H9 (cell line): ENCODE measurements at regions not wholly inside any gene's neighbourhood (a gene's known extent, or its start where the extent isn't known, plus 50 kb on each side); places are given as distances from the start of the nearest gene placed in this dataset.

Source experiments
- DNase-seq: peaks from one replicate; pipeline ENCODE4 v3.0.0-alpha.2; 2017
- H2AFZ ChIP-seq: one replicate; pipeline ENCODE4 v1.6.1; 2013; ENCODE audit warnings: mild to moderate bottlenecking, low read length, control low read depth, moderate library complexity
- H2AK5ac ChIP-seq: 2 replicates; pipeline ENCODE4 v1.6.1; 2013; ENCODE audit warnings: low read length, control low read depth, mixed read lengths; ENCODE audit not compliant: insufficient read length
- H2BK120ac ChIP-seq: one replicate; pipeline ENCODE4 v1.6.1; 2013; ENCODE audit warnings: low read depth, mild to moderate bottlenecking, low read length, control low read depth, inconsistent platforms; ENCODE audit not compliant: poor library complexity, severe bottlenecking
- H2BK12ac ChIP-seq: 2 replicates; pipeline ENCODE4 v1.6.1; 2013; ENCODE audit warnings: low read length, control low read depth, mixed read lengths, low read depth; ENCODE audit not compliant: insufficient read length
- H2BK15ac ChIP-seq: 2 replicates; pipeline ENCODE4 v1.6.1; 2013; ENCODE audit warnings: low read depth, low read length, control low read depth
- H2BK20ac ChIP-seq: one replicate; pipeline ENCODE4 v1.6.1; 2013; ENCODE audit warnings: low read depth, mild to moderate bottlenecking, low read length, control low read depth, inconsistent platforms; ENCODE audit not compliant: poor library complexity, severe bottlenecking
- H2BK5ac ChIP-seq: 2 replicates; pipeline ENCODE4 v1.6.1; 2013; ENCODE audit warnings: low read length, control low read depth, mixed read lengths; ENCODE audit not compliant: insufficient read length
- H3K14ac ChIP-seq: 2 replicates; pipeline ENCODE4 v1.6.1; 2013; ENCODE audit warnings: low read length, control low read depth; ENCODE audit not compliant: insufficient read depth
- H3K18ac ChIP-seq: 2 replicates; pipeline ENCODE4 v1.6.1; 2013; ENCODE audit warnings: low read depth, mild to moderate bottlenecking, mixed read lengths, low read length, control low read depth; ENCODE audit not compliant: insufficient read length
- H3K23ac ChIP-seq: 2 replicates; pipeline ENCODE4 v1.6.1; 2013; ENCODE audit warnings: low read length, control low read depth, mixed read lengths, low read depth; ENCODE audit not compliant: insufficient read length
- H3K23me2 ChIP-seq: 2 replicates; pipeline ENCODE4 v1.6.1; 2013; ENCODE audit warnings: low read depth, mild to moderate bottlenecking, mixed read lengths, low read length, control low read depth; ENCODE audit not compliant: insufficient read length, poor library complexity, severe bottlenecking
- H3K27ac ChIP-seq: 2 replicates; pipeline ENCODE4 v1.5.1; 2013; ENCODE audit warnings: low read length, control low read depth, mixed read lengths, low read depth; ENCODE audit not compliant: insufficient read length
- H3K27me3 ChIP-seq: 2 replicates; pipeline ENCODE4 v1.6.1; 2013; ENCODE audit warnings: low read length, control low read depth, inconsistent platforms; ENCODE audit not compliant: insufficient read depth
- H3K4ac ChIP-seq: 2 replicates; pipeline ENCODE4 v1.6.1; 2013; ENCODE audit warnings: low read depth, mild to moderate bottlenecking, control low read depth, inconsistent platforms, low read length, moderate library complexity
- H3K4me1 ChIP-seq: 2 replicates; pipeline ENCODE4 v1.6.1; 2013; ENCODE audit warnings: low read length, control low read depth, inconsistent platforms; ENCODE audit not compliant: insufficient read depth
- H3K4me2 ChIP-seq: 2 replicates; pipeline ENCODE4 v1.6.1; 2013; ENCODE audit warnings: low read length, control low read depth, mixed read lengths; ENCODE audit not compliant: insufficient read length, insufficient read depth
- H3K56ac ChIP-seq: 2 replicates; pipeline ENCODE4 v1.6.1; 2013; ENCODE audit warnings: low read depth, mild to moderate bottlenecking, mixed read lengths, low read length, control low read depth; ENCODE audit not compliant: insufficient read length
- H3K79me1 ChIP-seq: 2 replicates; pipeline ENCODE4 v1.6.1; 2013; ENCODE audit warnings: low read depth, mild to moderate bottlenecking, moderate library complexity, low read length, control low read depth, inconsistent platforms; ENCODE audit not compliant: insufficient read depth, poor library complexity, severe bottlenecking
- H3K79me2 ChIP-seq: 2 replicates; pipeline ENCODE4 v1.6.1; 2013; ENCODE audit warnings: low read length, control low read depth, inconsistent platforms; ENCODE audit not compliant: insufficient read depth
- H3K9ac ChIP-seq: 2 replicates; pipeline ENCODE4 v1.6.1; 2013; ENCODE audit warnings: low read length, control low read depth, mixed read lengths; ENCODE audit not compliant: insufficient read length; ENCODE audit errors: extremely low read depth
- H3K9me3 ChIP-seq: one replicate; pipeline ENCODE4 v1.6.1; 2013; ENCODE audit warnings: low read depth, low read length, inconsistent platforms; ENCODE audit not compliant: control insufficient read depth
- H3T11ph ChIP-seq: one replicate; pipeline ENCODE4 v1.6.1; 2013; ENCODE audit warnings: mild to moderate bottlenecking, low read length, control low read depth, inconsistent platforms
- H4K20me1 ChIP-seq: one replicate; pipeline ENCODE4 v1.6.1; 2013; ENCODE audit not compliant: control insufficient read depth, insufficient read length, insufficient read depth
- H4K5ac ChIP-seq: 2 replicates; pipeline ENCODE4 v1.6.1; 2013; ENCODE audit warnings: low read depth, mild to moderate bottlenecking, mixed read lengths, low read length, control low read depth; ENCODE audit not compliant: insufficient read length
- H4K8ac ChIP-seq: replicated peaks from 2 replicates; pipeline ENCODE4 v1.6.1; 2013; ENCODE audit warnings: low read length, control low read depth, mixed read lengths, low read depth; ENCODE audit not compliant: insufficient read length
- H4K91ac ChIP-seq: 2 replicates; pipeline ENCODE4 v1.6.1; 2013; ENCODE audit warnings: low read depth, mild to moderate bottlenecking, moderate library complexity, mixed read lengths, low read length, control low read depth; ENCODE audit not compliant: insufficient read length
- H3K27ac Mint-ChIP-seq, 3 experiments: 2 replicates in 2 of 3; 3 replicates in 1 of 3; pipeline ENCODE4 v1.8.0; 2020 to 2021; ENCODE audit warnings: mixed read lengths in 3 of 3, mild to moderate bottlenecking in 1 of 3, moderate library complexity in 1 of 3
- H3K27me3 Mint-ChIP-seq: 2 replicates; pipeline ENCODE4 v1.8.0; 2021; ENCODE audit warnings: low read depth, mild to moderate bottlenecking, moderate library complexity, mixed read lengths
- H3K36me3 Mint-ChIP-seq, 3 experiments: 2 replicates in 2 of 3; 3 replicates in 1 of 3; pipeline ENCODE4 v1.8.0; 2020 to 2021; ENCODE audit warnings: low read depth in 3 of 3, mixed read lengths in 3 of 3; ENCODE audit not compliant: insufficient read depth in 1 of 3
- H3K4me1 Mint-ChIP-seq, 2 experiments: 2 replicates each; pipeline ENCODE4 v1.8.0; 2020; ENCODE audit warnings: mixed read lengths in 2 of 2
- H3K4me3 Mint-ChIP-seq, 2 experiments: 2 replicates in 1 of 2; 3 replicates in 1 of 2; pipeline ENCODE4 v1.8.0; 2020 to 2021; ENCODE audit warnings: mild to moderate bottlenecking in 2 of 2, mixed read lengths in 2 of 2, moderate library complexity in 1 of 2
- H3K9me3 Mint-ChIP-seq, 2 experiments: 2 replicates in 1 of 2; 3 replicates in 1 of 2; pipeline ENCODE4 v1.8.0; 2020; ENCODE audit warnings: mild to moderate bottlenecking in 2 of 2, mixed read lengths in 2 of 2, moderate library complexity in 1 of 2
- WGBS: extraction: QIAGEN DNeasy Blood & Tissue Kit; methylation state at CpG from one replicate; pipeline ENCODE4 v1.1.7; 2013; ENCODE audit warnings: missing lambda C conversion rate, low lambda C conversion rate, mixed read lengths; ENCODE audit not compliant: insufficient read length; ENCODE audit errors: extremely low coverage; 5-methylcytosine and 5-hydroxymethylcytosine counted together
- TF ChIP-seq, protein P1 (sequence below): fragments of 200-600 bp; sonication (generic); conservative IDR thresholded peaks from 3 replicates; pipeline ENCODE4 v1.8.0; 2021; ENCODE audit warnings: antibody characterized with exemption, mild to moderate bottlenecking

DNA sequence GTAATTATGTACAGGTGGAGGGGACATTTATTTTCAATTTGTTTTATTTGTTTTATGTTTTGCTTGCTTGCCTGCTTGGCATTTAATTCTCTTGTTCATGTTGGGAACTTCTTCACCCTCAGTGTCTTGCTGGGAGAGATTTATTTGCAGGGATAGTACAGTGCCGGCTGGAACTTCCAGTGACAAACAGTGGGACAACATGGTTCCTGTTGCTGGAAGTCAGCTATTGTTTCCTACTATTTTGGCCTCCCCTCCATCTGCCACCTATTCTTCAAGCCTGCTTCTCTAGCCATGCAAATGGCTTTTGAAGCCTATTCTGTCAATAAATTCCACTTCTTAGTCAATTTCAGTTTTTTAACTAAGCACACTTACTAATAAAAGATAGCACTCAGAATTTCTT lies 105.4 kb upstream of the BANK1 start:
- Histone ChIP-seq H2AFZ (no peak overlapping the region), H4K91ac (no peak overlapping the region), H3K4me1 (no peaks in the 10 kb centered on the region), H3K79me1 (no peaks in the 10 kb centered on the region), H2BK5ac (no peak overlapping the region), H3K27me3 (no peaks in the 10 kb centered on the region), H3K56ac (no peak overlapping the region), H3K27ac (no peak overlapping the region), H2BK20ac (no peak overlapping the region), H3T11ph (no peak overlapping the region), H2BK120ac (no peak overlapping the region), H3K4me2 (no peak overlapping the region), H3K79me2 (no peaks in the 10 kb centered on the region), H3K9ac (no peak overlapping the region), H3K23me2 (no peaks in the 10 kb centered on the region), H2BK12ac (no peak overlapping the region), H3K18ac (no peak overlapping the region), H3K4ac (no peak overlapping the region), H4K8ac (no peak overlapping the region), H4K20me1 (no peaks in the 10 kb centered on the region), H3K23ac (no peak overlapping the region), H3K14ac (no peak overlapping the region), H4K5ac (no peak overlapping the region), H2AK5ac (no peak overlapping the region), H3K9me3 (no peaks in the 10 kb centered on the region), H2BK15ac (no peak overlapping the region)
- DNase-seq, result no peak
- H3K4me3 Mint-ChIP-seq, result no peak overlapping the region
- H3K27me3 Mint-ChIP-seq, result no peaks in the 10 kb centered on the region
- TF ChIP-seq, protein P1, sequence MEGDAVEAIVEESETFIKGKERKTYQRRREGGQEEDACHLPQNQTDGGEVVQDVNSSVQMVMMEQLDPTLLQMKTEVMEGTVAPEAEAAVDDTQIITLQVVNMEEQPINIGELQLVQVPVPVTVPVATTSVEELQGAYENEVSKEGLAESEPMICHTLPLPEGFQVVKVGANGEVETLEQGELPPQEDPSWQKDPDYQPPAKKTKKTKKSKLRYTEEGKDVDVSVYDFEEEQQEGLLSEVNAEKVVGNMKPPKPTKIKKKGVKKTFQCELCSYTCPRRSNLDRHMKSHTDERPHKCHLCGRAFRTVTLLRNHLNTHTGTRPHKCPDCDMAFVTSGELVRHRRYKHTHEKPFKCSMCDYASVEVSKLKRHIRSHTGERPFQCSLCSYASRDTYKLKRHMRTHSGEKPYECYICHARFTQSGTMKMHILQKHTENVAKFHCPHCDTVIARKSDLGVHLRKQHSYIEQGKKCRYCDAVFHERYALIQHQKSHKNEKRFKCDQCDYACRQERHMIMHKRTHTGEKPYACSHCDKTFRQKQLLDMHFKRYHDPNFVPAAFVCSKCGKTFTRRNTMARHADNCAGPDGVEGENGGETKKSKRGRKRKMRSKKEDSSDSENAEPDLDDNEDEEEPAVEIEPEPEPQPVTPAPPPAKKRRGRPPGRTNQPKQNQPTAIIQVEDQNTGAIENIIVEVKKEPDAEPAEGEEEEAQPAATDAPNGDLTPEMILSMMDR, result no peak
- no peaks in the 10 kb centered on the region for H3K36me3 Mint-ChIP-seq
- no peak overlapping the region for H3K27ac Mint-ChIP-seq
- no peaks in the 10 kb centered on the region for H3K9me3 Mint-ChIP-seq
- no CpG with 5 or more reads among the region's 1 CpG for WGBS
- no peaks in the 10 kb centered on the region for H3K4me1 Mint-ChIP-seq
